Neural crest cell (in vitro differentiated cells): ENCODE measurements at regions not wholly inside any gene's neighbourhood (a gene's known extent, or its start where the extent isn't known, plus 50 kb on each side); places are given as distances from the start of the nearest gene placed in this dataset.

Experiments used
- DNase-seq: peaks from one replicate; pipeline ENCODE4 v3.0.0; 2021; ENCODE audit warnings: low read depth, mixed read lengths, low spot score
- H3K27ac Mint-ChIP-seq: one replicate; pipeline ENCODE4 v1.8.0; 2021; ENCODE audit warnings: mild to moderate bottlenecking, mixed read lengths; ENCODE audit not compliant: unreplicated experiment
- H3K27me3 Mint-ChIP-seq: 2 replicates; pipeline ENCODE4 v1.8.0; 2021; ENCODE audit warnings: low read depth, mild to moderate bottlenecking, mixed read lengths
- H3K36me3 Mint-ChIP-seq: 2 replicates; pipeline ENCODE4 v1.8.0; 2021; ENCODE audit warnings: low read depth, mild to moderate bottlenecking, mixed read lengths
- H3K4me1 Mint-ChIP-seq: 2 replicates; pipeline ENCODE4 v1.8.0; 2021; ENCODE audit warnings: mixed read lengths
- H3K4me3 Mint-ChIP-seq: one replicate; pipeline ENCODE4 v1.8.0; 2021; ENCODE audit warnings: mild to moderate bottlenecking, mixed read lengths
- H3K9me3 Mint-ChIP-seq: 2 replicates; pipeline ENCODE4 v1.8.0; 2021; ENCODE audit warnings: mixed read lengths
- CTCF ChIP-seq: fragments of 200-600 bp; sonication (generic); conservative IDR thresholded peaks from 2 replicates; pipeline ENCODE4 v1.5.0; 2021; ENCODE audit warnings: antibody characterized with exemption, mild to moderate bottlenecking

GRCh38 chr14:53640695-53641094, 315.9 kb downstream of the BMP4 start:
- DNase-seq: no peak
- no peaks in the 10 kb centered on the region for H3K36me3 Mint-ChIP-seq
- no peak overlapping the region for H3K4me3 Mint-ChIP-seq
- TF ChIP-seq CTCF: no peak
- no peaks in the 10 kb centered on the region for H3K4me1 Mint-ChIP-seq
- no peaks in the 10 kb centered on the region for H3K27me3 Mint-ChIP-seq
- no peak overlapping the region for H3K27ac Mint-ChIP-seq
- peaks cover 10% of the 10 kb centered on the region for H3K9me3 Mint-ChIP-seq

- H3K4me3 Mint-ChIP-seq: no peak overlapping the region
- no peak for TF ChIP-seq CTCF
- H3K36me3 Mint-ChIP-seq: no peaks in the 10 kb centered on the region
- DNase-seq: no peak
- peak overlapping the region; percentile 67 for H3K27ac Mint-ChIP-seq
- H3K27me3 Mint-ChIP-seq: no peaks in the 10 kb centered on the region
- no peaks in the 10 kb centered on the region for H3K4me1 Mint-ChIP-seq
- peaks cover 6% of the 10 kb centered on the region for H3K9me3 Mint-ChIP-seq
Measured at GRCh38 chr14:53638966-53639365, 317.7 kb downstream of the BMP4 start.

- H3K27me3 Mint-ChIP-seq: no peaks in the 10 kb centered on the region
- no peak overlapping the region for H3K4me3 Mint-ChIP-seq
- no peaks in the 10 kb centered on the region for H3K36me3 Mint-ChIP-seq
- H3K9me3 Mint-ChIP-seq: peaks cover 2% of the 10 kb centered on the region
- no peak overlapping the region for H3K27ac Mint-ChIP-seq
- no peaks in the 10 kb centered on the region for H3K4me1 Mint-ChIP-seq
- DNase-seq: no peak
- TF ChIP-seq CTCF: no peak
Measured at GRCh38 chr14:53634793-53635192, 321.8 kb downstream of the BMP4 start.

- Mint-ChIP-seq H3K4me1 (no peaks in the 10 kb centered on the region), H3K9me3 (peaks cover 2% of the 10 kb centered on the region), H3K36me3 (no peaks in the 10 kb centered on the region), H3K27me3 (no peaks in the 10 kb centered on the region), H3K4me3 (no peak overlapping the region), H3K27ac (no peak overlapping the region)
- no peak for DNase-seq
- TF ChIP-seq CTCF: no peak
Measured at GRCh38 chr14:53630336-53630735, 326.3 kb downstream of the BMP4 start.

- Mint-ChIP-seq H3K36me3 (no peaks in the 10 kb centered on the region), H3K4me3 (no peak overlapping the region)
- no peak for TF ChIP-seq CTCF
Measured at GRCh38 chr14:53628732-53629430, 327.7 kb downstream of the BMP4 start.

More at GRCh38 chr14:53628732-53629430, 327.7 kb downstream of the BMP4 start:
- peaks cover under 1% of the 10 kb centered on the region for H3K9me3 Mint-ChIP-seq
- H3K4me1 Mint-ChIP-seq: no peaks in the 10 kb centered on the region
- no peak for DNase-seq
- H3K27me3 Mint-ChIP-seq: no peaks in the 10 kb centered on the region
- H3K27ac Mint-ChIP-seq: no peak overlapping the region
